ENCODE measurements at regions not wholly inside any gene's neighbourhood (a gene's known extent, or its start where the extent isn't known, plus 50 kb on each side); places are given as distances from the start of the nearest gene placed in this dataset.

- Mint-ChIP-seq H3K27ac (peak overlapping the region; percentile 13), H3K27me3 (no peaks in the 10 kb centered on the region), H3K9me3 (no peaks in the 10 kb centered on the region), H3K4me3 (peak overlapping the region; percentile 56), H3K36me3 (no peaks in the 10 kb centered on the region), H3K4me1 (peaks cover 96% of the 10 kb centered on the region)
Observed at GRCh38 chr7:50213622-50214017, 90.9 kb upstream of the IKZF1 start.

- Mint-ChIP-seq H3K9me3 (no peaks in the 10 kb centered on the region), H3K27me3 (no peaks in the 10 kb centered on the region), H3K27ac (peak overlapping the region; percentile 79), H3K36me3 (no peaks in the 10 kb centered on the region), H3K4me3 (peak overlapping the region; percentile 40), H3K4me1 (peaks cover 96% of the 10 kb centered on the region)
Observed at GRCh38 chr7:50212666-50213621, 91.6 kb upstream of the IKZF1 start.

DNA sequence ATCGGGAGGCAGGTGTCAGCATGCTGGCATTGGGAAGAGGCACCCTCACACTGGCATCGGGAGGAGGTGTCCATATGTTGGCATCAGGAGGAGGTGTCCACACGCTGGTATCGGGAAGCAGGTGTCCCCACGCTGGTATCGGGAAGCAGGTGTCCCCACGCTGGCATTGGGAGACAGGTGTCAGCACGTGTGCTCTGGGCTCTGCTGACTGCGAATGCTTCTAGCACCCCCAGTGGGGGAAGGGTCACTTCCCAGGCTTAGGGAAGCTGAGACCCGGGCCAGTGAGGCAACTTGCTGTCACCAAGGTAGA lies 92.5 kb upstream of the IKZF1 start:
- no peak overlapping the region for H3K4me3 Mint-ChIP-seq

GRCh38 chr7:50211130-50212015 lies 93.1 kb upstream of the IKZF1 start:
- no peaks in the 10 kb centered on the region for H3K27me3 Mint-ChIP-seq
- H3K36me3 Mint-ChIP-seq = no peaks in the 10 kb centered on the region

More for the DNA sequence above, 92.5 kb upstream of the IKZF1 start:
- peak overlapping the region; percentile 53 for H3K27ac Mint-ChIP-seq
- H3K9me3 Mint-ChIP-seq = no peaks in the 10 kb centered on the region
- H3K4me1 Mint-ChIP-seq = peaks cover 96% of the 10 kb centered on the region
- H3K27me3 Mint-ChIP-seq = no peaks in the 10 kb centered on the region
- no peaks in the 10 kb centered on the region for H3K36me3 Mint-ChIP-seq

GRCh38 chr7:50210706-50211115 lies 93.8 kb upstream of the IKZF1 start:
- Mint-ChIP-seq H3K27ac (peak overlapping the region; percentile 82), H3K27me3 (no peaks in the 10 kb centered on the region), H3K9me3 (no peaks in the 10 kb centered on the region), H3K36me3 (no peaks in the 10 kb centered on the region), H3K4me1 (peaks cover 99% of the 10 kb centered on the region), H3K4me3 (peak overlapping the region; percentile 43)

More at GRCh38 chr7:50211130-50212015, 93.1 kb upstream of the IKZF1 start:
- H3K9me3 Mint-ChIP-seq = no peaks in the 10 kb centered on the region
- peaks cover 99% of the 10 kb centered on the region for H3K4me1 Mint-ChIP-seq
- H3K27ac Mint-ChIP-seq = peak overlapping the region; percentile 82
- peak overlapping the region; percentile 30 for H3K4me3 Mint-ChIP-seq

- no peaks in the 10 kb centered on the region for H3K9me3 Mint-ChIP-seq
- peak overlapping the region; percentile 45 for H3K4me3 Mint-ChIP-seq
- peaks cover 99% of the 10 kb centered on the region for H3K4me1 Mint-ChIP-seq
- H3K27ac Mint-ChIP-seq = peak overlapping the region; percentile 96
- no peaks in the 10 kb centered on the region for H3K27me3 Mint-ChIP-seq
- H3K36me3 Mint-ChIP-seq = no peaks in the 10 kb centered on the region
Observed at GRCh38 chr7:50209461-50210135, 94.9 kb upstream of the IKZF1 start.

DNA sequence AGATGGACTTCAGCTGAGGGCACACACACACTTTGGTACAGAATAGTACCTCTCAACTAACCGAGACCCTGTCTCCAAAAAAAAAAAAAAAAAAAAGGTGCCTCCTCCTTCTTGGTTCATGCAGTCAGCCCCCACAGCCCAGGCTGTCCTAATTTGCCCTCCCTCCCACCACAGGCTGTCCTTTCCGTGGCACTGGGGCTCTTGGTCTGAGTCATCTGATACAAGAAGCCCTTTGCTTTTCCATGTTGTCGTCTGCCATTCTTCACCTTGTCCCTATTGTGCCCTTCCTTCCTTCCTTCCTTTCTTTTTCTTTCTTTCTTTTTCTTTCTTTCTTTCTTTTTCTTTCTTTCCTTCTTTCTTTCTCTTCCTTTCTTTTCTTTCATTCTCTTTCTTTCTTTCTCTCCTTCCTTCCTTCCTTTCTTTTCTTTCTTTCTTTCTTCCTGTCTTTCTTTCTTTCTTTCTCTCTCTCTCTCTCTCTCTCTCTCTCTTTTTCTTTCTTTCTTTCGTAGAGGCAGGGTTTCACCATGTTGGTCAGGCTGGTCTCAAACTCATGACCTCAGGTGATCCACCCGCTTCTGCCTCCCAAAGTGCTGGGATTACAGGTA lies 96.0 kb upstream of the IKZF1 start:
- H3K27ac Mint-ChIP-seq = peak overlapping the region; percentile 87
- no peaks in the 10 kb centered on the region for H3K27me3 Mint-ChIP-seq
- no peaks in the 10 kb centered on the region for H3K9me3 Mint-ChIP-seq
- peaks cover 100% of the 10 kb centered on the region for H3K4me1 Mint-ChIP-seq
- peak overlapping the region; percentile 24 for H3K4me3 Mint-ChIP-seq
- no peaks in the 10 kb centered on the region for H3K36me3 Mint-ChIP-seq

DNA sequence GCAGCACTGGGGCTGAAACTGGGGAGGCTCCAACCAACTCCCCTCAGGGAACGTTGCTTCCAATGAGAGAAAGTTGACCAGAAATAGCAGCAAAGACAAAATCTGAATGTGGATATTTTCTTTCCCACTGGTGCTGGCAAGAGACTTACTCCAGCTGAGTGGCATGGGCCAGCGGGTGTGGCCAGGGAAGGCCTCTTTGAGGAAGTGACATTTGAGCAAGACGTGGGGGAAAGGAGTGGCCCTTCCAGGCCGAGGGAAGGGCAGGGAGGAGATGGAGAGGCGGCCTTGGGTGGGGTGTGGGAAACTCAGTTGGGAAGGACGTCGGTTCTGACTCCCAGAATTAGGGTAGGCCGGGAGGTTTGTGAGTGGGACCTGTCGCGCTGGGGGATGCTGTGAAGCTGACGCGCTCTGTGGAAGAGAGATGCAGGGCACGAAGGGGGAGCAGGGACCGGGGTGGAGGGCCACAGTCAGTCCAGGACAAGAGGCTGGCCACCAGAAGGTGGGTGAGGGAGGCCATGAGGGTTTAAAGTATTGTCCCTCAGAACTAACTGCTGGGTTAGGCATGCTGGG lies 96.7 kb upstream of the IKZF1 start:
- Mint-ChIP-seq H3K36me3 (no peaks in the 10 kb centered on the region), H3K9me3 (no peaks in the 10 kb centered on the region), H3K4me1 (peaks cover 100% of the 10 kb centered on the region), H3K27me3 (no peaks in the 10 kb centered on the region), H3K4me3 (peak overlapping the region; percentile 47), H3K27ac (peak overlapping the region; percentile 87)

GRCh38 chr7:50207251-50207564 lies 97.3 kb upstream of the IKZF1 start:
- Mint-ChIP-seq H3K9me3 (no peaks in the 10 kb centered on the region), H3K27ac (peak overlapping the region; percentile 51), H3K4me1 (peaks cover 100% of the 10 kb centered on the region), H3K27me3 (no peaks in the 10 kb centered on the region), H3K4me3 (peak overlapping the region; percentile 59), H3K36me3 (no peaks in the 10 kb centered on the region)

DNA sequence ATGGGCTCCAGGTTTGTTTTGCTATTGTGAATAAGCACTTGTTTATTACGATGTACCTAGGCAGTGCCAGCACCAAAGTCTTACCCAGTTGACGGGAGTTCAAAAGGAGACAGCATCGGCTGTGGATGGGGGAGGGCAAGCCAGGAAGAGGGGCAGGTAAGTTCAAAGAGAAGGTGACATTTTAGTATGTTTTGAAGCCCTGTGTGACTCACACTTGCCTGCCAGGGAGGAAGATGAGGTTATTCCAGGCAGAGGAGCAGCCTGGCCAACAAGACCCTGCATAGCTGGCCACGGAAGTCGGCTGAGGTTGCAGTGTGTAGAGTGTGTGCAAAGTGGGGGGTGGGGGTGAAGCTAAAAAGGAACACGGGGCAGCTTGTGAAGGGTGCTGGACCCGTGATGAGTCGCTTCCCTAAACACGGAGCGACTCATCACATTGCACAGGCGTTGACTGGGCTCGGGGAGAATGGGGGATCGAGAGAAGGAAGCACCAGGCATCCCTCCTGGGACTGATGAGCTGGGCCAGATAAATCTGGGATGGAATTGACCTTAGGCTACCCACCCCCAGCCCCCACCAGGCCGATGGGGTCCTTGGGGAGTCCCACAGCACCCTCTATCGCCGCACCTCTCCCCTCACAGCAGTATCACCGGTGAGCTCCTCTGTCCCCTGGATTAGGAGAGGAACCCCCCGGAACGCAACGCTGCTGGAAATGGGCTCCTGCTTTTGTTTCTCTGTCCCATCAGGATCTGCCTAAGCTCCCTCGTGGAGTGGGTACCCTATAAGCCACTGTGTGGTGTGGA lies 97.9 kb upstream of the IKZF1 start:
- H3K4me3 Mint-ChIP-seq = peak overlapping the region; percentile 67
- no peaks in the 10 kb centered on the region for H3K27me3 Mint-ChIP-seq
- H3K27ac Mint-ChIP-seq = peak overlapping the region; percentile 98
- H3K36me3 Mint-ChIP-seq = no peaks in the 10 kb centered on the region
- H3K4me1 Mint-ChIP-seq = peaks cover 100% of the 10 kb centered on the region
- no peaks in the 10 kb centered on the region for H3K9me3 Mint-ChIP-seq

GRCh38 chr7:50205011-50205410 lies 99.5 kb upstream of the IKZF1 start:
- H3K4me3 Mint-ChIP-seq = no peak overlapping the region
- H3K27ac Mint-ChIP-seq = peak overlapping the region; percentile 98
- H3K9me3 Mint-ChIP-seq = no peaks in the 10 kb centered on the region
- H3K27me3 Mint-ChIP-seq = no peaks in the 10 kb centered on the region
- H3K4me1 Mint-ChIP-seq = peaks cover 93% of the 10 kb centered on the region
- H3K36me3 Mint-ChIP-seq = peaks cover 1% of the 10 kb centered on the region

GRCh38 chr7:50204581-50204980 lies 99.9 kb upstream of the IKZF1 start:
- H3K9me3 Mint-ChIP-seq = no peaks in the 10 kb centered on the region
- peak overlapping the region; percentile 98 for H3K27ac Mint-ChIP-seq
- H3K4me3 Mint-ChIP-seq = peak overlapping the region; percentile 65
- peaks cover 1% of the 10 kb centered on the region for H3K36me3 Mint-ChIP-seq
- H3K27me3 Mint-ChIP-seq = no peaks in the 10 kb centered on the region
- H3K4me1 Mint-ChIP-seq = peaks cover 89% of the 10 kb centered on the region

DNA sequence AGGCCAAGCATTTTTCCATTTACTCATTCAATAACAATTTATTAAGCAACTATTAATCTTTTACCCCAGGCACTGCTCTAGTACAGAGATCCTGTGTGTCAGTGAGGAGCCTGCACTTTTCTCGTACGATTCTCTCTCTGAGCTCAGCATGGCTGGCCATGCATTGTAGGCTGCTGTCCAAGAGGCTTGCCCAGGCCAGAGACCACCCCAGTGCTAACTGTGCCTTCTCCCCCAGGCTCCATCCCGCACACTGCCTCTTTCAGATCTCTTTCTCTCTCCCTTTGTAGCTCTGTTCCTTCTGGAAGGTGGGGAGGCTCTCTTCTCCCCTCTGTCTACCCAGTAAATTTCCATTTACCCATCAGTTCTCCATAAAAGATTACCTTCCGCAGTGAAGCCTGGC lies 101.0 kb upstream of the IKZF1 start:
- no peaks in the 10 kb centered on the region for H3K27me3 Mint-ChIP-seq
- H3K36me3 Mint-ChIP-seq = peaks cover 1% of the 10 kb centered on the region
- H3K9me3 Mint-ChIP-seq = no peaks in the 10 kb centered on the region
- H3K4me3 Mint-ChIP-seq = peak overlapping the region; percentile 36
- peak overlapping the region; percentile 46 for H3K27ac Mint-ChIP-seq
- H3K4me1 Mint-ChIP-seq = peaks cover 87% of the 10 kb centered on the region

- Mint-ChIP-seq H3K9me3 (no peaks in the 10 kb centered on the region), H3K27ac (peak overlapping the region; percentile 30), H3K27me3 (no peaks in the 10 kb centered on the region), H3K36me3 (peaks cover 1% of the 10 kb centered on the region), H3K4me3 (no peak overlapping the region), H3K4me1 (peaks cover 85% of the 10 kb centered on the region)
Observed at GRCh38 chr7:50202052-50202555, 102.4 kb upstream of the IKZF1 start.

Measured in activated naive CD4-positive, alpha-beta T cell treated with anti-CD3 and anti-CD28 coated beads, Interleukin-2, amount 50 U/mL, for 24 hours (primary cell).